Trophoblast cell (in vitro differentiated cells and primary cell): ENCODE measurements at regions not wholly inside any gene's neighbourhood (a gene's known extent, or its start where the extent isn't known, plus 50 kb on each side); places are given as distances from the start of the nearest gene placed in this dataset.

Experiments
- DNase-seq, 2 donors: peaks; one replicate each; pipeline ENCODE4 v3.0.0-alpha.2; 2016
- H2AFZ ChIP-seq: 2 replicates; pipeline ENCODE4 v1.6.1; 2013; ENCODE audit warnings: low read length, moderate library complexity, mild to moderate bottlenecking; ENCODE audit not compliant: insufficient read depth, poor library complexity
- H2AK5ac ChIP-seq: 2 replicates; pipeline ENCODE4 v1.6.1; 2013; ENCODE audit warnings: mild to moderate bottlenecking, low read length
- H2BK120ac ChIP-seq: 2 replicates; pipeline ENCODE4 v1.6.1; 2013; ENCODE audit warnings: low read length, mild to moderate bottlenecking, moderate library complexity; ENCODE audit not compliant: insufficient read depth, poor library complexity
- H2BK12ac ChIP-seq: 2 replicates; pipeline ENCODE4 v1.6.1; 2013; ENCODE audit warnings: mild to moderate bottlenecking, low read length, moderate library complexity
- H2BK5ac ChIP-seq: 2 replicates; pipeline ENCODE4 v1.6.1; 2013; ENCODE audit warnings: low read length, low read depth, moderate library complexity, mild to moderate bottlenecking; ENCODE audit not compliant: poor library complexity
- H3K14ac ChIP-seq: 2 replicates; pipeline ENCODE4 v1.6.1; 2013; ENCODE audit warnings: mild to moderate bottlenecking, low read length
- H3K18ac ChIP-seq: 2 replicates; pipeline ENCODE4 v1.6.1; 2013; ENCODE audit warnings: mild to moderate bottlenecking, low read length
- H3K23ac ChIP-seq: 2 replicates; pipeline ENCODE4 v1.6.1; 2013; ENCODE audit warnings: low read length
- H3K27ac ChIP-seq: 2 replicates; pipeline ENCODE4 v1.5.1; 2013; ENCODE audit warnings: low read depth, mild to moderate bottlenecking, inconsistent platforms, low read length, moderate library complexity
- H3K27me3 ChIP-seq: 2 replicates; pipeline ENCODE4 v1.6.1; 2013; ENCODE audit warnings: inconsistent platforms, mild to moderate bottlenecking, low read length, moderate library complexity; ENCODE audit not compliant: insufficient read depth
- H3K36me3 ChIP-seq, 2 experiments: 1 replicate in 1 of 2; 2 replicates in 1 of 2; pipeline ENCODE4 v1.6.1; 2013; ENCODE audit warnings: low read length in 2 of 2, mild to moderate bottlenecking in 2 of 2, moderate library complexity in 1 of 2; ENCODE audit not compliant: insufficient read depth in 2 of 2, control insufficient read depth in 1 of 2
- H3K4ac ChIP-seq: 2 replicates; pipeline ENCODE4 v1.6.1; 2013; ENCODE audit warnings: low read depth, mild to moderate bottlenecking, low read length, moderate library complexity
- H3K4me1 ChIP-seq, 2 experiments: 1 replicate in 1 of 2; 2 replicates in 1 of 2; pipeline ENCODE4 v1.6.1; 2013; ENCODE audit warnings: low read length in 2 of 2, mild to moderate bottlenecking in 2 of 2, moderate library complexity in 1 of 2; ENCODE audit not compliant: insufficient read depth in 2 of 2, control insufficient read depth in 1 of 2
- H3K4me2 ChIP-seq: 2 replicates; pipeline ENCODE4 v1.6.1; 2013; ENCODE audit warnings: inconsistent platforms, mild to moderate bottlenecking, low read length, moderate library complexity
- H3K4me3 ChIP-seq: 2 replicates; pipeline ENCODE4 v1.5.1; 2013; ENCODE audit warnings: mild to moderate bottlenecking, low read depth, low read length, inconsistent platforms
- H3K79me1 ChIP-seq: one replicate; pipeline ENCODE4 v1.6.1; 2013; ENCODE audit warnings: low read length
- H3K79me2 ChIP-seq: 2 replicates; pipeline ENCODE4 v1.6.1; 2013; ENCODE audit warnings: low read length, mild to moderate bottlenecking; ENCODE audit not compliant: control insufficient read depth, insufficient read depth, poor library complexity
- H3K9ac ChIP-seq: 2 replicates; pipeline ENCODE4 v1.6.1; 2013; ENCODE audit warnings: mild to moderate bottlenecking, low read length
- H3K9me3 ChIP-seq: 2 replicates; pipeline ENCODE4 v1.6.1; 2013; ENCODE audit warnings: low read depth, mild to moderate bottlenecking, control low read depth, inconsistent platforms, low read length; ENCODE audit not compliant: insufficient read depth
- H4K12ac ChIP-seq: 2 replicates; pipeline ENCODE4 v1.6.1; 2013; ENCODE audit warnings: low read depth, mild to moderate bottlenecking, low read length, moderate library complexity
- H4K8ac ChIP-seq: 2 replicates; pipeline ENCODE4 v1.6.1; 2013; ENCODE audit warnings: low read depth, mild to moderate bottlenecking, low read length, moderate library complexity
- H4K91ac ChIP-seq: one replicate; pipeline ENCODE4 v1.6.1; 2013; ENCODE audit warnings: low read depth, mild to moderate bottlenecking, low read length, moderate library complexity
- WGBS: extraction: QIAGEN DNeasy Blood & Tissue Kit; methylation state at CpG from one replicate; pipeline ENCODE4 v1.1.7; 2013; ENCODE audit warnings: missing lambda C conversion rate; ENCODE audit not compliant: insufficient read length, insufficient coverage; ENCODE audit errors: extremely low coverage; 5-methylcytosine and 5-hydroxymethylcytosine counted together

DNA sequence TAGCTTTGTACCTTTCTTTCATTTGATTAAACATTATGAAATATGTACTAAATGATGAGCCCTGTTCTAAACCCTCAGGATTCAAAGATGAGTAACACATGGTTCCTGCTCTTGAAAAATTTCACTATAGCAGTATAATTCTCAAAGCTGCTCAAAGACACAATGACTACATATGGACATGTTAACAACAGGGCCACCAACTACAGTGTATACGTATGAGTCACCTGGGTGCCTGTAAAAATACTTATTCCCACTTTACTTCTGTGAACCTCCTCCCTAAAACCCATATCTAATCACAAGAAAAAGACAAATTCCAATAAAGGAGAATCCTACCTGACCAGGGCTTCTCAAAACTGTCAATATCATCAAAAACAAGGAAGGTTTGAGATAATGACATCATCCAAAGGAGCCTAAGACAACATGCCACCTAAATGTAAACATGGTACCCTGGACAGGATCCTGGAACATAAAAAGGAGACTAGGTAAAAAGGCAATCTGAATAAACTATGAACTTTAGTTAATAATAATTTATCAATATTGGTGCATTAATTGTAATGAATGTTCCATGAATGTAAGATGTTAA lies 84.7 kb downstream of the FAM161A start:
- peaks cover 4% of the 10 kb centered on the region for H3K79me1 ChIP-seq
- no CpG with 5 or more reads among the region's 1 CpG for WGBS

DNA sequence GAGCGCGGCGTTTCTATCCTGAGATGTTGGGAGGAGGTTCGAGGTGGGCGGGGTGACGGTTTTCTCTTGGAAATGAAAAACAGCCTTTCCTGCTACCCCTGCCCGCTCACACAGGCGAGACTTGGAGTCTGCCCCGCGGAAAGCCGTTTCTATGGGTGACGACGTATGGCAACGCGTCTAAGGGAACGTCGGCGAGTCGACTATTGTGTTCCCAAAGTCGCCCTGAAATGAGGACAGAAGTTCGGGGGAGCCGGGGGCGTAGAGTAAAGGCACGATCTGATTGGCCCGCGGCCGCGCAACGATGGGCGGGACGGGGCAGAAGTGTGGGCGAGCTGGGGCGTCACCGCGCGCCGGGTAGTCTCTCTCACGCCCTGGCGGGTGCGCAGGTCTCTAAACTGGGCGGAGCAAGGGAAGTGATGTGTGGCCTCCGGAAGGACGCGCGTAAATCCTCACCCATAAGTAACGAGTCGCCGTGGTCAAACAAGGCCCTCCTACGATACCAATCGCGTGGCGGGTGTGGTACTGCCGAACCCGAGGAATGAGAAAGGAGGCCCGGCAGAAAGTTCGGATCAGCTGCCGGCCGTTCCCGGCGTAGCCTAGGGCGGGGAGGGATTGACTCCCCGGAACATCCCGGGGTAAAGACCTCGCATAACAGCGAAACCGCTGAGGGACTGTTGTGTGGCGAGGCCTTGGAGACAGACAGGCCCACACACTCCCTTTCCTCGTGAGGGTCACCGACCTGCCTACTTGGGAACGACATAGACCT lies 89.6 kb downstream of the FAM161A start:
- H3K36me3 ChIP-seq: no peaks in the 10 kb centered on the region
- peak overlapping the region; percentile 100 for H4K8ac ChIP-seq
- peak overlapping the region; percentile 87 for H3K4me3 ChIP-seq
- peak overlapping the region; percentile 63 for H2BK5ac ChIP-seq
- H3K9me3 ChIP-seq: peaks cover 3% of the 10 kb centered on the region
- H3K27ac ChIP-seq: peak overlapping the region; percentile 89
- H4K12ac ChIP-seq: peak overlapping the region; percentile 99
- H3K4ac ChIP-seq: peak overlapping the region; percentile 76
- peak; percentile 96 for DNase-seq
- no peaks in the 10 kb centered on the region for H3K27me3 ChIP-seq
- H2BK120ac ChIP-seq: peak overlapping the region; percentile 85
- H3K79me1 ChIP-seq: peaks cover 9% of the 10 kb centered on the region
- peak overlapping the region; percentile 93 for H4K91ac ChIP-seq
- H3K9ac ChIP-seq: peak overlapping the region; percentile 73
- peaks cover 6% of the 10 kb centered on the region for H3K79me2 ChIP-seq
- H2AK5ac ChIP-seq: peak overlapping the region; percentile 86
- WGBS: no CpG with 5 or more reads among the region's 70 CpGs
- H2AFZ ChIP-seq: peak overlapping the region; percentile 97
- peak overlapping the region; percentile 88 for H3K4me2 ChIP-seq
- H3K23ac ChIP-seq: no peak overlapping the region
- H3K14ac ChIP-seq: peak overlapping the region; percentile 92
- peak overlapping the region; percentile 88 for H3K18ac ChIP-seq
- no peak overlapping the region for H2BK12ac ChIP-seq
- peaks cover 0 to 2% of the 10 kb centered on the region in 2 experiments for H3K4me1 ChIP-seq

More for the DNA sequence above, 84.7 kb downstream of the FAM161A start:
- no peak overlapping the region for H2BK12ac ChIP-seq
- no peak overlapping the region for H3K18ac ChIP-seq
- DNase-seq: no peak
- no peak overlapping the region for H2AK5ac ChIP-seq
- no peak overlapping the region for H3K14ac ChIP-seq
- no peaks in the 10 kb centered on the region for H3K36me3 ChIP-seq
- peaks cover 3% of the 10 kb centered on the region for H3K9me3 ChIP-seq
- no peaks in the 10 kb centered on the region for H3K27me3 ChIP-seq
- H2BK120ac ChIP-seq: no peak overlapping the region
- H3K79me2 ChIP-seq: peaks cover 3% of the 10 kb centered on the region
- H4K12ac ChIP-seq: no peak overlapping the region
- no peak overlapping the region for H3K23ac ChIP-seq
- no peak overlapping the region for H3K4ac ChIP-seq
- no peak overlapping the region for H2AFZ ChIP-seq
- no peak overlapping the region for H3K27ac ChIP-seq
- H2BK5ac ChIP-seq: no peak overlapping the region
- H3K9ac ChIP-seq: no peak overlapping the region
- H3K4me3 ChIP-seq: no peak overlapping the region
- H3K4me2 ChIP-seq: no peak overlapping the region
- no peak overlapping the region for H4K91ac ChIP-seq
- H4K8ac ChIP-seq: no peak overlapping the region
- peaks cover 0 to 2% of the 10 kb centered on the region in 2 experiments for H3K4me1 ChIP-seq

- Histone ChIP-seq H3K27ac (peak overlapping the region; percentile 89), H3K23ac (no peak overlapping the region), H3K4me3 (peak overlapping the region; percentile 87), H3K14ac (peak overlapping the region; percentile 92), H3K79me1 (peaks cover 9% of the 10 kb centered on the region), H3K4me2 (peak overlapping the region; percentile 88), H2BK12ac (no peak overlapping the region), H3K18ac (peak overlapping the region; percentile 87), H2AFZ (peak overlapping the region; percentile 86), H3K4ac (peak overlapping the region; percentile 16), H3K4me1 (peaks cover 0 to 2% of the 10 kb centered on the region in 2 experiments), H4K12ac (peak overlapping the region; percentile 86), H3K27me3 (no peaks in the 10 kb centered on the region), H3K36me3 (no peaks in the 10 kb centered on the region), H3K79me2 (peaks cover 6% of the 10 kb centered on the region), H4K91ac (peak overlapping the region; percentile 87), H3K9ac (peak overlapping the region; percentile 73), H4K8ac (peak overlapping the region; percentile 97), H3K9me3 (peaks cover 3% of the 10 kb centered on the region), H2BK5ac (peak overlapping the region; percentile 63), H2AK5ac (no peak overlapping the region), H2BK120ac (peak overlapping the region; percentile 85)
- DNase-seq: peak in 1 of 2 donors; percentile 76
- no CpG with 5 or more reads among the region's 23 CpGs for WGBS
Observed at GRCh38 chr2:61763605-61764034, 90.2 kb downstream of the FAM161A start.

DNA sequence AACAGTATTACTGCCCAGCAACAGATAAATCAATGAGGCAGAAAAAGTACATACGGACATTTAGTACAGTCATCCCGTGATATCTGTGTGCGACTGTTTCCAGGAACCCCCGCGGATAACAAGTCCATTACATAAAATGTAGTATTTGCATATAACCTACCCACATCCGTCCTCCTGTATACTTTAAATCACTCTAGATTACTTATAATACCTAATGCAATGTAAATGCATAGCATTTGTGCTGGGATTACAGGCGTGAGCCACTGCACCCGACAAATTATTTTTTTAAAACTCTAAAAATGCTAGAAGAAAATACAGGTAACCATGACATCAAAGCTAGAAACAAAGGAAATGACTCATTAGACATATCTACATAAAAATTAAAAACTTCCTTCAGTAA lies 91.6 kb downstream of the FAM161A start:
- H3K9me3 ChIP-seq: no peaks in the 10 kb centered on the region
- H3K36me3 ChIP-seq: no peaks in the 10 kb centered on the region
- peaks cover 6% of the 10 kb centered on the region for H3K79me2 ChIP-seq
- H2BK5ac ChIP-seq: no peak overlapping the region
- no peak for DNase-seq
- peaks cover 9% of the 10 kb centered on the region for H3K79me1 ChIP-seq
- no peak overlapping the region for H4K12ac ChIP-seq
- H4K91ac ChIP-seq: no peak overlapping the region
- H3K23ac ChIP-seq: no peak overlapping the region
- no peak overlapping the region for H4K8ac ChIP-seq
- no peak overlapping the region for H2BK120ac ChIP-seq
- no peaks in the 10 kb centered on the region for H3K27me3 ChIP-seq
- H3K14ac ChIP-seq: no peak overlapping the region
- no peak overlapping the region for H2AFZ ChIP-seq
- H3K9ac ChIP-seq: no peak overlapping the region
- H3K4me1 ChIP-seq: peaks cover 0 to 2% of the 10 kb centered on the region in 2 experiments
- no peak overlapping the region for H3K4me3 ChIP-seq
- H2AK5ac ChIP-seq: no peak overlapping the region
- no peak overlapping the region for H2BK12ac ChIP-seq
- WGBS: no CpG with 5 or more reads among the region's 8 CpGs
- no peak overlapping the region for H3K4me2 ChIP-seq
- no peak overlapping the region for H3K27ac ChIP-seq
- no peak overlapping the region for H3K4ac ChIP-seq
- no peak overlapping the region for H3K18ac ChIP-seq
